GM23338 (cell line): ENCODE measurements at regions not wholly inside any gene's neighbourhood (a gene's known extent, or its start where the extent isn't known, plus 50 kb on each side); places are given as distances from the start of the nearest gene placed in this dataset.

Source experiments
- CREB1 ChIP-seq: fragments of 250-450 bp; sonication (Bioruptor Pico); IDR thresholded peaks from 2 replicates; pipeline ENCODE4 v1.5.0; 2020; ENCODE audit warnings: low read depth, mild to moderate bottlenecking, moderate library complexity
- CTCF ChIP-seq, 2 experiments: fragments of 200-600 bp in 1 of 2; sonication (generic) in 1 of 2; conservative IDR thresholded peaks; 2 replicates each; pipeline versions ENCODE4 v1.5.1 to v1.6.1; 2016 to 2017; ENCODE audit warnings: antibody characterized with exemption in 2 of 2, low read depth in 2 of 2, mild to moderate bottlenecking in 2 of 2, moderate library complexity in 1 of 2
- ETS1 ChIP-seq: IDR thresholded peaks from 2 replicates; pipeline ENCODE4 v1.6.1; 2016; ENCODE audit warnings: antibody characterized with exemption
- EZH2 ChIP-seq: fragments of 200-600 bp; sonication (generic); IDR thresholded peaks from one replicate; pipeline ENCODE4 v1.8.0; 2017; ENCODE audit warnings: antibody characterized with exemption, mild to moderate bottlenecking, low read depth; ENCODE audit not compliant: unreplicated experiment
- EZH2phosphoT487 ChIP-seq: fragments of 200-600 bp; sonication (generic); IDR thresholded peaks from one replicate; pipeline ENCODE4 v1.8.1; 2018; ENCODE audit warnings: antibody characterized with exemption; ENCODE audit not compliant: unreplicated experiment
- JUNB ChIP-seq: IDR thresholded peaks from one replicate; pipeline ENCODE4 v1.6.1; 2016; ENCODE audit warnings: antibody characterized with exemption; ENCODE audit not compliant: unreplicated experiment
- POLR2AphosphoS5 ChIP-seq: IDR thresholded peaks from 2 replicates; pipeline ENCODE4 v1.6.1; 2016; ENCODE audit warnings: antibody characterized with exemption, low read depth
- REST ChIP-seq: IDR thresholded peaks from one replicate; pipeline ENCODE4 v1.6.1; 2018; ENCODE audit warnings: antibody characterized with exemption; ENCODE audit not compliant: unreplicated experiment
- ZNF114 ChIP-seq: fragments of 250-450 bp; sonication (Bioruptor Pico); IDR thresholded peaks from 2 replicates; pipeline ENCODE4 v1.5.0; 2020; ENCODE audit warnings: mild to moderate bottlenecking, moderate library complexity

DNA sequence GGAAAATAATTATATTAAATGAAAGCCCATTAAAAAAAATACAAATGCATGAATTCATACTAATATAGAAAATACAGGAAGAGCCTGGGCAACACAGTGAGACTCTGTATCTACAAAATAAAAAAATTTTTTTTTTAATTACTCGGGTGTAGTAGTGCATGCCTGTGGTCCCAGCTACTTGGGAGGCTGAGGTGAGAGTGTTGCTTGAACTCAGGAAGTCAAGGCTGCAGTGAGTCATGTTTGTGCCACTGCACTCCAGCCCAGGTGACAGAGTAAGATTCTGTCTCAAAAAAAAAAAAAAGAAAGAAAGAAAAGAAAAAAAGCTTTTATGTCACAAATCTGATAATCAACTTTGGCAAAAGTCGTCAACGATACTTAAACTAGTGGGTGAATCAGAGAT is 80.6 kb upstream of the PLEKHA5 start:
- TF ChIP-seq EZH2 (no peak), CTCF (conservative IDR thresholded peaks at IDR 0.05; ENCODE audit: low read depth in 2 of 2) (no peak), JUNB (no peak), POLR2AphosphoS5 (no peak), REST (no peak), CREB1 (CRISPR knock-in tag) (no peak), ETS1 (no peak), EZH2phosphoT487 (no peak), ZNF114 (CRISPR knock-in tag) (no peak)
